ENCODE measurements at regions not wholly inside any gene's neighbourhood (a gene's known extent, or its start where the extent isn't known, plus 50 kb on each side); places are given as distances from the start of the nearest gene placed in this dataset.

- DNase-seq (no peak), ATAC-seq (ENCODE audit: low FRiP score) (no peak)
- Histone ChIP-seq H3K36me3 (ENCODE audit: control insufficient read depth in 1 of 2, insufficient read depth in 2 of 2, low read length in 1 of 2) (no peaks in the 10 kb centered on the region), H3K27ac (ENCODE audit: low read depth in 1 of 2, low read length in 2 of 2) (no peak overlapping the region), H3K27me3 (ENCODE audit: control insufficient read depth in 1 of 2, insufficient read depth in 2 of 2, low read length in 1 of 2) (no peaks in the 10 kb centered on the region), H3K9me3 (ENCODE audit: control insufficient read depth, low read length) (peaks cover 1% of the 10 kb centered on the region), H3K4me3 (ENCODE audit: low read length in 2 of 2) (no peak overlapping the region), H3K4me1 (ENCODE audit: control insufficient read depth in 1 of 2, insufficient read depth in 2 of 2, low read length in 2 of 2) (no peaks in the 10 kb centered on the region)
- intact Hi-C loops (cut with DNase I), result no loop called here
Measured at GRCh38 chr1:222399197-222399596, 148.7 kb downstream of the HHIPL2 start.

DNA sequence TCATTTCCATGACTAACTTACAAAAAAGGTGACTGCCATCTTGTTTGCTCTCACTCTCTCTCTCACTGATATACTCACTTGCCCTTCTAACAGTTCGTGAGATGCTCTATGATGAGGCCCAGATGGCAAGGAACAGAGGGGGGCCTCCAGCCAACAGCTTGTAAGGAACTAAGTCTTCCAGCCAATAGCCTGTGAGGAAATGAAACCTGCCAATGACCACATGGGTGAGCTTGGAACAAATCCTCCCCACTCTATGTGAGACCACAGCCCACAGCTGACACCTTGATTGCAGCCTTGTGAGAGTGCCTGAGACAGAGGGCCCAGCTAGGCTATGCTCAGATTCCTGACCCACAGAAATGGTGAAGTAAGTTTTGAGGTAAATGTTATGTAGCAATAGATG is 153.7 kb downstream of the HHIPL2 start:
- no peak for ATAC-seq (ENCODE audit: low FRiP score)
- no peak for DNase-seq
- H3K27me3 ChIP-seq (ENCODE audit: control insufficient read depth in 1 of 2, insufficient read depth in 2 of 2, low read length in 1 of 2), result no peaks in the 10 kb centered on the region
- H3K36me3 ChIP-seq (ENCODE audit: control insufficient read depth in 1 of 2, insufficient read depth in 2 of 2, low read length in 1 of 2), result no peaks in the 10 kb centered on the region
- H3K9me3 ChIP-seq (ENCODE audit: control insufficient read depth, low read length), result peaks cover 3% of the 10 kb centered on the region
- no peaks in the 10 kb centered on the region for H3K4me1 ChIP-seq (ENCODE audit: control insufficient read depth in 1 of 2, insufficient read depth in 2 of 2, low read length in 2 of 2)
- H3K27ac ChIP-seq (ENCODE audit: low read depth in 1 of 2, low read length in 2 of 2), result no peak overlapping the region
- WGBS, 2 donors, result 62 to 67% methylated on average over 1 of the region's 1 CpG
- H3K4me3 ChIP-seq (ENCODE audit: low read length in 2 of 2), result no peak overlapping the region
- intact Hi-C loops (cut with DNase I), result no loop called here

- intact Hi-C loops (cut with DNase I), result no loop called here
- WGBS, 2 donors, result 74 to 76% methylated on average over 3 of the region's 3 CpGs
- no peak overlapping the region for H3K4me3 ChIP-seq (ENCODE audit: low read length in 2 of 2)
Measured at GRCh38 chr1:222392556-222392955, 155.3 kb downstream of the HHIPL2 start.

DNA sequence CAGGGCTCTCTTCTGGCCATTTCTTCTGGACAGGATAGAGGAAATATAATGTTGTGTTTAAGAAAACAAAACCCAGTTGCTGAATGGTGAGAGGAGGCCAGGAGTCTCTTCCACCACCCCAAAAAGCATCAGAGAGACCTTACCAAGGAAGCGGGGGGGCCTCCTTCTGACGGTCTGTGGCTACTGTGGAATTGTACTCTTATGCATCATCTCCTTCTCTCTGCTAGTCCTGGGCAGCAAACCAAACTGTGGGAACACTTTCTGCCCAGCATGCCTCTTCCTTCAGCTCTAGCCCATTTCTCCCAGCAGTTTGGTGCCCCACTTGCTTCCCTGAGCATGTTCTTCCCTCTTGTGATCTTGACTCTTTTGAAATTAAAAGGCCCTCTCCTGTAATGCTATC is 157.7 kb downstream of the HHIPL2 start:
- DNase-seq, result no peak
- Histone ChIP-seq H3K36me3 (ENCODE audit: control insufficient read depth in 1 of 2, insufficient read depth in 2 of 2, low read length in 1 of 2) (no peaks in the 10 kb centered on the region), H3K4me1 (ENCODE audit: control insufficient read depth in 1 of 2, insufficient read depth in 2 of 2, low read length in 2 of 2) (no peaks in the 10 kb centered on the region), H3K27ac (ENCODE audit: low read depth in 1 of 2, low read length in 2 of 2) (no peak overlapping the region), H3K9me3 (ENCODE audit: control insufficient read depth, low read length) (peaks cover 3% of the 10 kb centered on the region), H3K27me3 (ENCODE audit: control insufficient read depth in 1 of 2, insufficient read depth in 2 of 2, low read length in 1 of 2) (no peaks in the 10 kb centered on the region), H3K4me3 (ENCODE audit: low read length in 2 of 2) (no peak overlapping the region)
- intact Hi-C loops (cut with DNase I), result no loop called here
- ATAC-seq (ENCODE audit: low FRiP score), result no peak
- 44 to 54% methylated on average over 2 of the region's 2 CpGs for WGBS, 2 donors

More at GRCh38 chr1:222392556-222392955, 155.3 kb downstream of the HHIPL2 start:
- Histone ChIP-seq H3K9me3 (ENCODE audit: control insufficient read depth, low read length) (peaks cover 3% of the 10 kb centered on the region), H3K4me1 (ENCODE audit: control insufficient read depth in 1 of 2, insufficient read depth in 2 of 2, low read length in 2 of 2) (no peaks in the 10 kb centered on the region), H3K27ac (ENCODE audit: low read depth in 1 of 2, low read length in 2 of 2) (no peak overlapping the region), H3K36me3 (ENCODE audit: control insufficient read depth in 1 of 2, insufficient read depth in 2 of 2, low read length in 1 of 2) (no peaks in the 10 kb centered on the region), H3K27me3 (ENCODE audit: control insufficient read depth in 1 of 2, insufficient read depth in 2 of 2, low read length in 1 of 2) (no peaks in the 10 kb centered on the region)
- DNase-seq, result no peak
- no peak for ATAC-seq (ENCODE audit: low FRiP score)

GRCh38 chr1:222387007-222387814 is 160.7 kb downstream of the HHIPL2 start:
- no peaks in the 10 kb centered on the region for H3K4me1 ChIP-seq (ENCODE audit: control insufficient read depth in 1 of 2, insufficient read depth in 2 of 2, low read length in 2 of 2)
- no peak for DNase-seq
- H3K36me3 ChIP-seq (ENCODE audit: control insufficient read depth in 1 of 2, insufficient read depth in 2 of 2, low read length in 1 of 2), result no peaks in the 10 kb centered on the region
- no peak overlapping the region for H3K27ac ChIP-seq (ENCODE audit: low read depth in 1 of 2, low read length in 2 of 2)
- WGBS, 2 donors, result 72 to 79% methylated on average over 8 of the region's 8 CpGs
- H3K9me3 ChIP-seq (ENCODE audit: control insufficient read depth, low read length), result peaks cover 4% of the 10 kb centered on the region
- intact Hi-C loops (cut with DNase I), result no loop called here
- ATAC-seq (ENCODE audit: low FRiP score), result no peak
- H3K4me3 ChIP-seq (ENCODE audit: low read length in 2 of 2), result no peak overlapping the region
- H3K27me3 ChIP-seq (ENCODE audit: control insufficient read depth in 1 of 2, insufficient read depth in 2 of 2, low read length in 1 of 2), result no peaks in the 10 kb centered on the region

- H3K36me3 ChIP-seq (ENCODE audit: control insufficient read depth in 1 of 2, insufficient read depth in 2 of 2, low read length in 1 of 2), result no peaks in the 10 kb centered on the region
- no peak overlapping the region for H3K27ac ChIP-seq (ENCODE audit: low read depth in 1 of 2, low read length in 2 of 2)
- peaks cover 4% of the 10 kb centered on the region for H3K9me3 ChIP-seq (ENCODE audit: control insufficient read depth, low read length)
- no peak overlapping the region for H3K4me3 ChIP-seq (ENCODE audit: low read length in 2 of 2)
- H3K4me1 ChIP-seq (ENCODE audit: control insufficient read depth in 1 of 2, insufficient read depth in 2 of 2, low read length in 2 of 2), result no peaks in the 10 kb centered on the region
- ATAC-seq (ENCODE audit: low FRiP score), result no peak
- H3K27me3 ChIP-seq (ENCODE audit: control insufficient read depth in 1 of 2, insufficient read depth in 2 of 2, low read length in 1 of 2), result no peaks in the 10 kb centered on the region
- WGBS, 2 donors, result 43 to 58% methylated on average over 1 of the region's 1 CpG
- no peak for DNase-seq
- intact Hi-C loops (cut with DNase I), result no loop called here
Measured at GRCh38 chr1:222385955-222386354, 161.9 kb downstream of the HHIPL2 start.

- Histone ChIP-seq H3K27me3 (ENCODE audit: control insufficient read depth in 1 of 2, insufficient read depth in 2 of 2, low read length in 1 of 2) (no peaks in the 10 kb centered on the region), H3K4me3 (ENCODE audit: low read length in 2 of 2) (no peak overlapping the region), H3K27ac (ENCODE audit: low read depth in 1 of 2, low read length in 2 of 2) (no peak overlapping the region), H3K9me3 (ENCODE audit: control insufficient read depth, low read length) (peaks cover 4% of the 10 kb centered on the region), H3K36me3 (ENCODE audit: control insufficient read depth in 1 of 2, insufficient read depth in 2 of 2, low read length in 1 of 2) (no peaks in the 10 kb centered on the region), H3K4me1 (ENCODE audit: control insufficient read depth in 1 of 2, insufficient read depth in 2 of 2, low read length in 2 of 2) (no peaks in the 10 kb centered on the region)
- ATAC-seq (ENCODE audit: low FRiP score) (no peak), DNase-seq (no peak)
- intact Hi-C loops (cut with DNase I), result no loop called here
Measured at GRCh38 chr1:222385262-222385661, 162.6 kb downstream of the HHIPL2 start.

DNA sequence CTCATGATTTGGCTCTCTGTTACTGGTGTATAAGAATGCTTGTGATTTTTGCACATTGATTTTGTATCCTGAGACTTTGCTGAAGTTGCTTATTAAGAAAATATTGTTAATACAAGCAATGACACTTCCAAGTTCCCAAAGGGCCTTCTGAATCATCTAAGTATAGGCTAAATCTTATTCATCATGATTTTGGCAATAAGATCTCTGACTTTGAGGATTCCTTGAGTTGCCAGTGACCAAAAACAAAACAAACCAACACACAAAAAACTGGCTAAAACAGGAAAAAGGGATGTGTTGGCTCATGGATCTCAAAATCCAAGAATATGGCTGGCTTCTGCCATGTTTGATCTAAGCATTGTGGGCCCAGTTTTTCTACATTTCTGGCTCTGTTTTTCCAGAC is 163.4 kb downstream of the HHIPL2 start:
- no peaks in the 10 kb centered on the region for H3K27me3 ChIP-seq (ENCODE audit: control insufficient read depth in 1 of 2, insufficient read depth in 2 of 2, low read length in 1 of 2)
- no peak for DNase-seq
- no peak for ATAC-seq (ENCODE audit: low FRiP score)
- no peak overlapping the region for H3K27ac ChIP-seq (ENCODE audit: low read depth in 1 of 2, low read length in 2 of 2)
- H3K36me3 ChIP-seq (ENCODE audit: control insufficient read depth in 1 of 2, insufficient read depth in 2 of 2, low read length in 1 of 2), result no peaks in the 10 kb centered on the region
- intact Hi-C loops (cut with DNase I), result no loop called here
- H3K4me1 ChIP-seq (ENCODE audit: control insufficient read depth in 1 of 2, insufficient read depth in 2 of 2, low read length in 2 of 2), result no peaks in the 10 kb centered on the region
- H3K4me3 ChIP-seq (ENCODE audit: low read length in 2 of 2), result no peak overlapping the region
- peaks cover 4% of the 10 kb centered on the region for H3K9me3 ChIP-seq (ENCODE audit: control insufficient read depth, low read length)

GRCh38 chr1:222382171-222382570 is 165.7 kb downstream of the HHIPL2 start:
- H3K9me3 ChIP-seq (ENCODE audit: control insufficient read depth, low read length), result peaks cover 2% of the 10 kb centered on the region
- DNase-seq (no peak), ATAC-seq (ENCODE audit: low FRiP score) (no peak)
- intact Hi-C loops (cut with DNase I), result no loop called here
- no peak overlapping the region for H3K4me3 ChIP-seq (ENCODE audit: low read length in 2 of 2)
- WGBS, 2 donors, result 47 to 58% methylated on average over 3 of the region's 3 CpGs
- no peaks in the 10 kb centered on the region for H3K36me3 ChIP-seq (ENCODE audit: control insufficient read depth in 1 of 2, insufficient read depth in 2 of 2, low read length in 1 of 2)
- no peaks in the 10 kb centered on the region for H3K27me3 ChIP-seq (ENCODE audit: control insufficient read depth in 1 of 2, insufficient read depth in 2 of 2, low read length in 1 of 2)
- H3K4me1 ChIP-seq (ENCODE audit: control insufficient read depth in 1 of 2, insufficient read depth in 2 of 2, low read length in 2 of 2), result no peaks in the 10 kb centered on the region
- H3K27ac ChIP-seq (ENCODE audit: low read depth in 1 of 2, low read length in 2 of 2), result no peak overlapping the region
